ENCODE measurements at regions not wholly inside any gene's neighbourhood (a gene's known extent, or its start where the extent isn't known, plus 50 kb on each side); places are given as distances from the start of the nearest gene placed in this dataset.

GRCh38 chr1:65724151-65724550 lies 68.5 kb upstream of the PDE4B start:
- no peaks in the 10 kb centered on the region for H3K9me3 ChIP-seq (ENCODE audit: control insufficient read depth in 4 of 4, low read length in 3 of 4)
- no peaks in the 10 kb centered on the region for H3K36me3 ChIP-seq (ENCODE audit: control insufficient read depth in 4 of 4, insufficient read depth in 3 of 4, low read depth in 1 of 4, low read length in 3 of 4)
- H3K4me3 ChIP-seq (ENCODE audit: low read depth in 1 of 3, low read length in 3 of 3), result no peak overlapping the region
- H3K4me1 ChIP-seq (ENCODE audit: control insufficient read depth in 4 of 4, insufficient read depth in 4 of 4, low read length in 3 of 4), result no peaks in the 10 kb centered on the region
- H3K27me3 ChIP-seq (ENCODE audit: control insufficient read depth in 4 of 4, insufficient read depth in 4 of 4, low read length in 3 of 4), result no peaks in the 10 kb centered on the region
- no peak for DNase-seq (ENCODE audit: low spot score)
- H3K27ac ChIP-seq (ENCODE audit: low read depth in 1 of 2, low read length in 2 of 2), result no peak overlapping the region
- TF ChIP-seq GABPA (IDR thresholded peaks at IDR 0.05 in 1 of 2, conservative IDR thresholded peaks at IDR 0.05 in 1 of 2), result no peak
- H3K9ac ChIP-seq (ENCODE audit: low read depth in 1 of 2, low read length in 2 of 2), result no peak overlapping the region

GRCh38 chr1:65725064-65725463 lies 67.6 kb upstream of the PDE4B start:
- Histone ChIP-seq H3K27me3 (ENCODE audit: control insufficient read depth in 4 of 4, insufficient read depth in 4 of 4, low read length in 3 of 4) (no peaks in the 10 kb centered on the region), H3K27ac (ENCODE audit: low read depth in 1 of 2, low read length in 2 of 2) (no peak overlapping the region), H3K4me1 (ENCODE audit: control insufficient read depth in 4 of 4, insufficient read depth in 4 of 4, low read length in 3 of 4) (no peaks in the 10 kb centered on the region), H3K9ac (ENCODE audit: low read depth in 1 of 2, low read length in 2 of 2) (no peak overlapping the region), H3K36me3 (ENCODE audit: control insufficient read depth in 4 of 4, insufficient read depth in 3 of 4, low read depth in 1 of 4, low read length in 3 of 4) (no peaks in the 10 kb centered on the region), H3K4me3 (ENCODE audit: low read depth in 1 of 3, low read length in 3 of 3) (no peak overlapping the region), H3K9me3 (ENCODE audit: control insufficient read depth in 4 of 4, low read length in 3 of 4) (no peaks in the 10 kb centered on the region)
- WGBS, result 91% methylated on average over 3 of the region's 3 CpGs
- TF ChIP-seq REST (IDR thresholded peaks at IDR 0.05) (no peak), TAF1 (conservative IDR thresholded peaks at IDR 0.05) (no peak), ATF3 (IDR thresholded peaks at IDR 0.05) (no peak), GABPA (IDR thresholded peaks at IDR 0.05 in 1 of 2, conservative IDR thresholded peaks at IDR 0.05 in 1 of 2) (no peak), RXRA (IDR thresholded peaks at IDR 0.05) (no peak), YY1 (IDR thresholded peaks at IDR 0.05) (no peak), RAD21 (IDR thresholded peaks at IDR 0.05) (no peak), HNF4A (conservative IDR thresholded peaks at IDR 0.05) (no peak), HNF4G (IDR thresholded peaks at IDR 0.05) (no peak), FOXA2 (IDR thresholded peaks at IDR 0.05) (no peak)
- no peak for DNase-seq (ENCODE audit: low spot score)

GRCh38 chr1:65728504-65728903 lies 64.2 kb upstream of the PDE4B start:
- Histone ChIP-seq H3K36me3 (ENCODE audit: control insufficient read depth in 4 of 4, insufficient read depth in 3 of 4, low read depth in 1 of 4, low read length in 3 of 4) (no peaks in the 10 kb centered on the region), H3K4me3 (ENCODE audit: low read depth in 1 of 3, low read length in 3 of 3) (no peak overlapping the region), H3K9ac (ENCODE audit: low read depth in 1 of 2, low read length in 2 of 2) (no peak overlapping the region), H3K9me3 (ENCODE audit: control insufficient read depth in 4 of 4, low read length in 3 of 4) (no peaks in the 10 kb centered on the region), H3K27me3 (ENCODE audit: control insufficient read depth in 4 of 4, insufficient read depth in 4 of 4, low read length in 3 of 4) (no peaks in the 10 kb centered on the region), H3K27ac (ENCODE audit: low read depth in 1 of 2, low read length in 2 of 2) (no peak overlapping the region), H3K4me1 (ENCODE audit: control insufficient read depth in 4 of 4, insufficient read depth in 4 of 4, low read length in 3 of 4) (no peaks in the 10 kb centered on the region)
- no peak for DNase-seq (ENCODE audit: low spot score)
- WGBS, result 77% methylated on average over 5 of the region's 5 CpGs
- no peak for TF ChIP-seq ZBTB33 (IDR thresholded peaks at IDR 0.05)
- TF ChIP-seq GABPA (IDR thresholded peaks at IDR 0.05 in 1 of 2, conservative IDR thresholded peaks at IDR 0.05 in 1 of 2), result no peak
- TF ChIP-seq RXRA (IDR thresholded peaks at IDR 0.05), result no peak
- no peak for TF ChIP-seq FOXA1 (IDR thresholded peaks at IDR 0.05)
- TF ChIP-seq JUND (IDR thresholded peaks at IDR 0.05), result no peak
- TF ChIP-seq ATF3 (IDR thresholded peaks at IDR 0.05), result no peak
- TF ChIP-seq HNF4A (conservative IDR thresholded peaks at IDR 0.05), result no peak
- TF ChIP-seq HNF4G (IDR thresholded peaks at IDR 0.05), result no peak
- TF ChIP-seq YY1 (IDR thresholded peaks at IDR 0.05), result no peak
- TF ChIP-seq SP1 (IDR thresholded peaks at IDR 0.05), result no peak
- no peak for TF ChIP-seq CTCF (IDR thresholded peaks at IDR 0.05; ENCODE audit: low read depth, low read length, missing input control)
- TF ChIP-seq FOXA2 (IDR thresholded peaks at IDR 0.05), result no peak
- TF ChIP-seq TAF1 (conservative IDR thresholded peaks at IDR 0.05), result no peak
- TF ChIP-seq RAD21 (IDR thresholded peaks at IDR 0.05), result no peak
- no peak for TF ChIP-seq NR2F2 (IDR thresholded peaks at IDR 0.05)
- no peak for TF ChIP-seq EGR1 (IDR thresholded peaks at IDR 0.05; ENCODE audit: low read depth in 2 of 2)
- no peak for TF ChIP-seq MAX (IDR thresholded peaks at IDR 0.05)
